MM.1S (cell line): ENCODE measurements at regions not wholly inside any gene's neighbourhood (a gene's known extent, or its start where the extent isn't known, plus 50 kb on each side); places are given as distances from the start of the nearest gene placed in this dataset.

Experiments
- CTCF ChIP-seq: fragments of 300-600 bp; sonication (generic); IDR thresholded peaks from 2 replicates; pipeline ENCODE4 v1.5.1; 2016; ENCODE audit warnings: antibody characterized with exemption, low read length, mixed read lengths
- EZH2 ChIP-seq: fragments of 300-600 bp; sonication (generic); optimal IDR thresholded peaks from 2 replicates; pipeline ENCODE3; 2017; ENCODE audit warnings: low read depth, mild to moderate bottlenecking, antibody characterized with exemption, low read length, mixed read lengths
- EZH2phosphoT487 ChIP-seq: fragments of 300-600 bp; sonication (generic); IDR thresholded peaks from 2 replicates; pipeline ENCODE4 v1.6.1; 2018; ENCODE audit warnings: antibody characterized with exemption, low read length

DNA sequence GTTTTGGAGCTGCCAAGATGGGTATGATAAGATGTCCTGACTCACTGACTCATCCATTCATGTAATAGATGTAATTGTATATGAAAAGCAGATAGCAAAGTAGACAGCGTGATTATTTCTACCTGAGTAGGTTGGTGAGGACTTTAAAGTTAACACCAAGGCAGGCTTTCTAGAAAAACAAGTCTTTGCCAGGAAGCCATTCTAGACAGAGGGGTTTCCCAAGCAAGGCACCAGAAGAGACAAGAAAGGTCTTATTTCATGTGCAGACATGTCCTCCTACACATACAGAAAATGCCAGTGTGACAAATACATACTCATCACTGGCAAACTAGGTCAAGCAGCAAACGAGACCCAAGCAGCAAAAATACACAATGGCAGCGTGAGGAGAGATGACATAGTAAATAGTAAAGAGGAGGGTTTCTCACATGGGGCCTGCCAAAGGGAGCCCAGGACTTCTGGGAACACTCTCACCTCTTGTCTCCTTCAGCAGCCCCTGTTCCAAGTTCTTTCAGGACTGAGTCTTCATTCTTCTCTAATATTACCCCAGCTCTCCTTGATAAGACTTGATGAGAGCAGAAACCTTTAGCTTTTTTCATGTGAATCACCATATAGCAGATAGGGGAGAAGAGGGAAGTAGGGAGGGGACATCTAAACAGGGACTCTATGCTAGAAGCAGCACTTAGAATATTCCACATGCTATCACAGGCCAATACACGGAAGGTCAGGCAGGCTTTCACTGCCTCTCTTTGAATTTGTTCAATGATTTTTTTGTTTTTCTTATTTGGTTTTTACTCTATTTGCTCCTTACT lies 114.6 kb upstream of the ATP1B1 start:
- no peak for TF ChIP-seq CTCF
- no peak for TF ChIP-seq EZH2
- TF ChIP-seq EZH2phosphoT487, result no peak
